ENCODE measurements at regions not wholly inside any gene's neighbourhood (a gene's known extent, or its start where the extent isn't known, plus 50 kb on each side); places are given as distances from the start of the nearest gene placed in this dataset.

DNA sequence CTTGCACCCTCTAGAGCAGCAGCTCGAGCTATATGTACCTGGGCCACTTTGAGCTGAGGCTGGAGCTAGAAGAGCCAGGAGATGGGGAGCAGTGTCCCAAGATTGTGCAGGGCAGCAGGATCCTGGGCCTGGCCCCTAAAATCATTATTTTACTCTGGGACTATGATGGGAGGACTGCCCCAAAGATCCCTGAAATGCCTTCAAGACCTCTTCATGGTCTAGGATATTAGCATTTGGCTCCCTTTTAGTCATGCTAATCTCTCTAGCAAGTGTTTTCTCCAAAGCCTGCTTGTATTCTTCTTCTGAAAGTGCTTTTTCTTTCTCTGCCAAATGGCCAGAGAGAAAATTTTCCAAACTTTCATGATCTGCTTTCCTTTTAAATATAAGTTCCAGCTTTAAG lies 211.6 kb downstream of the PARM1 start:
- TF ChIP-seq POLR2A (IDR thresholded peaks at IDR 0.05) (no peak), POLR2AphosphoS5 (IDR thresholded peaks at IDR 0.05) (no peak)
- TF ChIP-seq, protein P1, sequence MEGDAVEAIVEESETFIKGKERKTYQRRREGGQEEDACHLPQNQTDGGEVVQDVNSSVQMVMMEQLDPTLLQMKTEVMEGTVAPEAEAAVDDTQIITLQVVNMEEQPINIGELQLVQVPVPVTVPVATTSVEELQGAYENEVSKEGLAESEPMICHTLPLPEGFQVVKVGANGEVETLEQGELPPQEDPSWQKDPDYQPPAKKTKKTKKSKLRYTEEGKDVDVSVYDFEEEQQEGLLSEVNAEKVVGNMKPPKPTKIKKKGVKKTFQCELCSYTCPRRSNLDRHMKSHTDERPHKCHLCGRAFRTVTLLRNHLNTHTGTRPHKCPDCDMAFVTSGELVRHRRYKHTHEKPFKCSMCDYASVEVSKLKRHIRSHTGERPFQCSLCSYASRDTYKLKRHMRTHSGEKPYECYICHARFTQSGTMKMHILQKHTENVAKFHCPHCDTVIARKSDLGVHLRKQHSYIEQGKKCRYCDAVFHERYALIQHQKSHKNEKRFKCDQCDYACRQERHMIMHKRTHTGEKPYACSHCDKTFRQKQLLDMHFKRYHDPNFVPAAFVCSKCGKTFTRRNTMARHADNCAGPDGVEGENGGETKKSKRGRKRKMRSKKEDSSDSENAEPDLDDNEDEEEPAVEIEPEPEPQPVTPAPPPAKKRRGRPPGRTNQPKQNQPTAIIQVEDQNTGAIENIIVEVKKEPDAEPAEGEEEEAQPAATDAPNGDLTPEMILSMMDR (IDR thresholded peaks at IDR 0.05 in 8 of 11, conservative IDR thresholded peaks at IDR 0.05 in 3 of 11) = no peak
